HCT116 (cell line): ENCODE measurements at regions not wholly inside any gene's neighbourhood (a gene's known extent, or its start where the extent isn't known, plus 50 kb on each side); places are given as distances from the start of the nearest gene placed in this dataset.

ENCODE experiments used
- CTCF ChIP-seq, 3 experiments: fragments of 200-600 bp in 1 of 3; sonication (generic) in 1 of 3; IDR thresholded peaks in 2 of 3; conservative IDR thresholded peaks in 1 of 3; 2 replicates each; pipeline ENCODE4 v1.5.1; 2012 to 2017; ENCODE audit warnings: low read depth in 2 of 3, low read length in 2 of 3, antibody characterized with exemption in 1 of 3, borderline replicate concordance in 1 of 3, control low read depth in 1 of 3, mild to moderate bottlenecking in 1 of 3, mixed read lengths in 1 of 3, mixed run types in 1 of 3, moderate library complexity in 1 of 3; ENCODE audit not compliant: insufficient read depth in 1 of 3
- ELF1 ChIP-seq: IDR thresholded peaks from 2 replicates; pipeline ENCODE4 v1.6.1; 2012; ENCODE audit warnings: low read depth, borderline replicate concordance
- EZH2 ChIP-seq: fragments of 200-600 bp; sonication (generic); IDR thresholded peaks from 2 replicates; pipeline ENCODE4 v1.6.1; 2017; ENCODE audit warnings: antibody characterized with exemption, mixed run types
- EZH2phosphoT487 ChIP-seq: fragments of 200-600 bp; IDR thresholded peaks from 2 replicates; pipeline ENCODE4 v1.6.1; 2018; ENCODE audit warnings: antibody characterized with exemption, borderline replicate concordance
- FOSL1 ChIP-seq: IDR thresholded peaks from 2 replicates; pipeline ENCODE4 v1.6.1; 2012; ENCODE audit warnings: low read depth
- JUND ChIP-seq: IDR thresholded peaks from 2 replicates; pipeline ENCODE4 v1.6.1; 2012
- MAX ChIP-seq: IDR thresholded peaks from 2 replicates; pipeline ENCODE4 v1.6.1; 2012
- POLR2A ChIP-seq: IDR thresholded peaks from 2 replicates; pipeline ENCODE4 v1.7.0; 2011; ENCODE audit warnings: borderline replicate concordance; ENCODE audit not compliant: insufficient read depth, insufficient read length; ENCODE audit errors: extremely low read depth
- REST ChIP-seq: IDR thresholded peaks from 2 replicates; pipeline ENCODE4 v1.6.1; 2012; ENCODE audit warnings: low read depth
- SP1 ChIP-seq: IDR thresholded peaks from 2 replicates; pipeline ENCODE4 v1.6.1; 2012; ENCODE audit warnings: low read depth
- TCF7L2 ChIP-seq: IDR thresholded peaks from 2 replicates; pipeline ENCODE4 v1.7.0; 2011; ENCODE audit warnings: borderline replicate concordance, inconsistent platforms; ENCODE audit not compliant: insufficient read depth, insufficient read length; ENCODE audit errors: extremely low read depth
- ZNF274 ChIP-seq: fragments of 200-500 bp; sonication (Bioruptor generic); IDR thresholded peaks from 2 replicates; pipeline ENCODE4 v1.6.1; 2014; ENCODE audit warnings: mild to moderate bottlenecking, low read depth, low read length, inconsistent platforms

- no peak for TF ChIP-seq CTCF (IDR thresholded peaks at IDR 0.05 in 2 of 3, conservative IDR thresholded peaks at IDR 0.05 in 1 of 3; ENCODE audit: borderline replicate concordance in 1 of 3, insufficient read depth in 1 of 3, low read depth in 2 of 3, low read length in 2 of 3)
- TF ChIP-seq JUND = no peak
- no peak for TF ChIP-seq SP1
- TF ChIP-seq ZNF274 = no peak
- TF ChIP-seq EZH2 = no peak
- no peak for TF ChIP-seq EZH2phosphoT487
- no peak for TF ChIP-seq REST
- no peak for TF ChIP-seq FOSL1
- no peak for TF ChIP-seq MAX
- no peak for TF ChIP-seq POLR2A
- TF ChIP-seq ELF1 = no peak
- no peak for TF ChIP-seq TCF7L2
Observed at GRCh38 chr5:87154191-87154590, 113.5 kb upstream of the RASA1 start.
